UCSD-AML1 (cell line): ENCODE measurements at regions not wholly inside any gene's neighbourhood (a gene's known extent, or its start where the extent isn't known, plus 50 kb on each side); places are given as distances from the start of the nearest gene placed in this dataset.

ENCODE experiments used
- DNase-seq: peaks from one replicate; lab custom pipeline; 2025; ENCODE audit not compliant: unreplicated experiment; lab: John Stamatoyannopoulos, UW

GRCh38 chr6:17047889-17048288 lies 54.0 kb upstream of the STMND1 start:
- DNase-seq = no peak

GRCh38 chr6:17045581-17046322 lies 56.1 kb upstream of the STMND1 start:
- no peak for DNase-seq

- DNase-seq = no peak
Measured at GRCh38 chr6:17043148-17043522, 58.7 kb upstream of the STMND1 start.

- no peak for DNase-seq
Measured at GRCh38 chr6:17042422-17043147, 59.3 kb upstream of the STMND1 start.

- no peak for DNase-seq
Measured at GRCh38 chr6:17039266-17039665, 62.6 kb upstream of the STMND1 start.

- DNase-seq = no peak
Measured at GRCh38 chr6:17038316-17038715, 63.5 kb upstream of the STMND1 start.

GRCh38 chr6:17036065-17036393 lies 65.8 kb upstream of the STMND1 start:
- no peak for DNase-seq

- no peak for DNase-seq
Measured at GRCh38 chr6:17035257-17036064, 66.4 kb upstream of the STMND1 start.

- DNase-seq = no peak
Measured at GRCh38 chr6:17033746-17034145, 68.1 kb upstream of the STMND1 start.

- no peak for DNase-seq
Measured at GRCh38 chr6:17032988-17033634, 68.7 kb upstream of the STMND1 start.

GRCh38 chr6:17032590-17032987 lies 69.3 kb upstream of the STMND1 start:
- DNase-seq = no peak

GRCh38 chr6:17031961-17032360 lies 69.9 kb upstream of the STMND1 start:
- DNase-seq = no peak

- DNase-seq = no peak
Measured at GRCh38 chr6:17027441-17027840, 74.4 kb upstream of the STMND1 start.

GRCh38 chr6:17022604-17023003 lies 79.2 kb upstream of the STMND1 start:
- no peak for DNase-seq

- no peak for DNase-seq
Measured at GRCh38 chr6:17021539-17021889, 80.3 kb upstream of the STMND1 start.

- no peak for DNase-seq
Measured at GRCh38 chr6:17020889-17021538, 80.8 kb upstream of the STMND1 start.

- DNase-seq = no peak
Measured at GRCh38 chr6:17018425-17018824, 83.4 kb upstream of the STMND1 start.

GRCh38 chr6:17017416-17017815 lies 84.4 kb upstream of the STMND1 start:
- no peak for DNase-seq

GRCh38 chr6:17015551-17016381 lies 86.1 kb upstream of the STMND1 start:
- DNase-seq = no peak

GRCh38 chr6:17015144-17015543 lies 86.7 kb upstream of the STMND1 start:
- no peak for DNase-seq
